Ovary (tissue), 7 donors: ENCODE measurements at regions not wholly inside any gene's neighbourhood (a gene's known extent, or its start where the extent isn't known, plus 50 kb on each side); places are given as distances from the start of the nearest gene placed in this dataset.

Experiments used
- DNase-seq, 5 donors: peaks; one replicate each; pipeline ENCODE4 v3.0.0-alpha.2; 2019 to 2020
- H3K27ac ChIP-seq, 2 donors: fragments of 200-600 bp; one replicate each; pipeline versions ENCODE4 v1.5.1 to v1.8.0; 2019 to 2022
- H3K27me3 ChIP-seq: fragments of 200-600 bp; one replicate; pipeline ENCODE4 v1.8.0; 2022
- H3K36me3 ChIP-seq: fragments of 200-600 bp; sonication (generic); one replicate; pipeline ENCODE4 v1.5.1; 2019
- H3K4me1 ChIP-seq: one replicate; pipeline ENCODE4 v1.8.1; 2013; ENCODE audit warnings: mild to moderate bottlenecking, moderate library complexity; ENCODE audit not compliant: insufficient read depth
- H3K4me3 ChIP-seq: fragments of 200-600 bp; sonication (generic); one replicate; pipeline ENCODE4 v1.5.1; 2017
- H3K9me3 ChIP-seq, 2 donors: fragments of 200-600 bp in 1 of 2; sonication (generic) in 1 of 2; one replicate each; pipeline versions ENCODE4 v1.5.1 to v1.8.1; 2013 to 2019; ENCODE audit warnings: mild to moderate bottlenecking in 1 of 2, moderate library complexity in 1 of 2
- CTCF ChIP-seq, 3 donors: fragments of 450-650 bp in 2 of 3; fragments of 200-600 bp in 1 of 3; IDR thresholded peaks; one replicate each; pipeline versions ENCODE4 v1.5.1 to v1.8.0; 2016 to 2022; ENCODE audit warnings: antibody characterized with exemption in 3 of 3, mild to moderate bottlenecking in 1 of 3
- EP300 ChIP-seq: sonication (generic); formaldehyde crosslinking; IDR thresholded peaks from one replicate; pipeline ENCODE4 v1.6.1; 2017; ENCODE audit warnings: antibody characterized with exemption
- POLR2A ChIP-seq: fragments of 450-650 bp; IDR thresholded peaks from one replicate; pipeline ENCODE4 v1.6.1; 2017; ENCODE audit warnings: antibody characterized with exemption, mild to moderate bottlenecking, moderate library complexity
- WGBS, 3 donors: extraction: QIAGEN DNeasy Blood & Tissue Kit in 1 of 3; methylation state at CpG; one replicate each; pipeline versions ENCODE4 v1.1.5 to v1.1.7; 2013 to 2017; 5-methylcytosine and 5-hydroxymethylcytosine counted together
- intact Hi-C, 4 donors: fragments of 100-400 bp; cut with DNase I; formaldehyde crosslinking; loops; one replicate each; pipeline versions ENCODE4 v1.11.0 to v1.15.1; 2022 to 2023
- donor health status: DM: no; HTN: no; CAD: no; lungs with moderate emphysema.
- donor health status: DM: no; HTN: no; CAD: no.
- donor health status: Bipolar disorder and iron deficiency.
- donor health status: DM: no; HTN: no; CAD: no.
- donor health status: DM: yes; HTN: yes; CAD: no.

- Histone ChIP-seq H3K4me3 (no peak overlapping the region), H3K4me1 (no peaks in the 10 kb centered on the region), H3K27me3 (no peaks in the 10 kb centered on the region), H3K36me3 (no peaks in the 10 kb centered on the region), H3K27ac (no peak overlapping the region), H3K9me3 (no peaks in the 10 kb centered on the region)
- 91 to 96% (median 91%) methylated on average over 5 of the region's 5 CpGs for WGBS, 3 donors
- DNase-seq = no peak
- TF ChIP-seq EP300 = no peak
- TF ChIP-seq POLR2A = no peak
- no peak for TF ChIP-seq CTCF (IDR thresholded peaks at IDR 0.05)
- intact Hi-C loops = no loop called here
These were observed 377.3 kb downstream of the SHQ1 start for GRCh38 chr3:72470904-72471417.

- Histone ChIP-seq H3K27me3 (no peaks in the 10 kb centered on the region), H3K9me3 (no peaks in the 10 kb centered on the region), H3K36me3 (no peaks in the 10 kb centered on the region), H3K27ac (no peak overlapping the region), H3K4me3 (no peak overlapping the region), H3K4me1 (no peaks in the 10 kb centered on the region)
- intact Hi-C loops = no loop called here
- no peak for DNase-seq
- no peak for TF ChIP-seq CTCF (IDR thresholded peaks at IDR 0.05)
- no peak for TF ChIP-seq EP300
- TF ChIP-seq POLR2A = no peak
- WGBS, 3 donors = 56 to 72% (median 70%) methylated on average over 2 of the region's 2 CpGs
These were observed 382.4 kb downstream of the SHQ1 start for GRCh38 chr3:72465853-72466252.

- Histone ChIP-seq H3K27me3 (no peaks in the 10 kb centered on the region), H3K4me3 (no peak overlapping the region), H3K9me3 (no peaks in the 10 kb centered on the region), H3K4me1 (no peaks in the 10 kb centered on the region), H3K27ac (no peak overlapping the region), H3K36me3 (no peaks in the 10 kb centered on the region)
- intact Hi-C loops = no loop called here
- no peak for DNase-seq
- 52 to 70% (median 61%) methylated on average over 9 of the region's 9 CpGs for WGBS, 3 donors
- no peak for TF ChIP-seq POLR2A
- no peak for TF ChIP-seq CTCF (IDR thresholded peaks at IDR 0.05)
These were observed 385.2 kb downstream of the SHQ1 start for GRCh38 chr3:72463083-72463482.

GRCh38 chr3:72462595-72463011 lies 385.6 kb downstream of the SHQ1 start:
- WGBS, 3 donors = 9 to 12% (median 11%) methylated on average over 6 of the region's 6 CpGs
- H3K27ac ChIP-seq = no peak overlapping the region

More at GRCh38 chr3:72462595-72463011, 385.6 kb downstream of the SHQ1 start:
- Histone ChIP-seq H3K4me3 (no peak overlapping the region), H3K36me3 (no peaks in the 10 kb centered on the region), H3K4me1 (no peaks in the 10 kb centered on the region), H3K9me3 (no peaks in the 10 kb centered on the region), H3K27me3 (no peaks in the 10 kb centered on the region)
- intact Hi-C loops = no loop called here
- TF ChIP-seq CTCF (IDR thresholded peaks at IDR 0.05) = no peak
- no peak for TF ChIP-seq EP300
- TF ChIP-seq POLR2A = no peak
- peak; percentile 17 to 66 (median 38) for DNase-seq
